Neural progenitor cell (in vitro differentiated cells): ENCODE measurements at regions not wholly inside any gene's neighbourhood (a gene's known extent, or its start where the extent isn't known, plus 50 kb on each side); places are given as distances from the start of the nearest gene placed in this dataset.
"Not testable (repeated sequence)": the region's sequence is repeated elsewhere in the genome, so short reads cannot be mapped to it uniquely, and the experiment has no call there.

Experiments
- DNase-seq: peaks from one replicate; pipeline ENCODE4 v3.0.0-alpha.2; 2016; ENCODE audit warnings: low spot score
- H2AFZ ChIP-seq: fragments of 200-600 bp; sonication (generic); replicated peaks from 2 replicates; pipeline ENCODE4 v1.6.1; 2016; ENCODE audit warnings: antibody characterized with exemption
- H3F3A ChIP-seq: fragments of 200-600 bp; sonication (generic); 2 replicates; pipeline ENCODE4 v1.6.1; 2016; ENCODE audit warnings: antibody characterized with exemption, low read depth
- H3K27ac ChIP-seq: fragments of 200-600 bp; sonication (generic); 2 replicates; pipeline ENCODE4 v1.5.1; 2016; ENCODE audit warnings: mild to moderate bottlenecking
- H3K27me3 ChIP-seq: fragments of 200-600 bp; sonication (generic); 2 replicates; pipeline ENCODE4 v1.6.1; 2016; ENCODE audit warnings: mild to moderate bottlenecking, moderate library complexity
- H3K36me3 ChIP-seq: fragments of 200-600 bp; sonication (generic); 2 replicates; pipeline ENCODE4 v1.5.1; 2016
- H3K4me1 ChIP-seq: fragments of 200-600 bp; sonication (generic); 2 replicates; pipeline ENCODE4 v1.6.1; 2016; ENCODE audit warnings: mixed run types
- H3K4me2 ChIP-seq: fragments of 200-600 bp; sonication (generic); 2 replicates; pipeline ENCODE4 v1.6.1; 2016
- H3K4me3 ChIP-seq: fragments of 200-600 bp; sonication (generic); 2 replicates; pipeline ENCODE4 v1.5.1; 2016
- H3K79me2 ChIP-seq: fragments of 200-600 bp; sonication (generic); 2 replicates; pipeline ENCODE4 v1.6.1; 2016; ENCODE audit warnings: low read depth
- H3K9ac ChIP-seq: fragments of 200-600 bp; sonication (generic); 2 replicates; pipeline ENCODE4 v1.6.1; 2016
- H3K9me3 ChIP-seq: fragments of 200-600 bp; sonication (generic); 2 replicates; pipeline ENCODE4 v1.5.1; 2016; ENCODE audit warnings: low read depth
- H4K20me1 ChIP-seq: fragments of 200-600 bp; sonication (generic); 2 replicates; pipeline ENCODE4 v1.6.1; 2016; ENCODE audit warnings: low read depth
- H3K27ac Mint-ChIP-seq: 3 replicates; pipeline ENCODE4 v1.8.0; 2021; ENCODE audit warnings: mixed read lengths
- H3K27me3 Mint-ChIP-seq: 2 replicates; pipeline ENCODE4 v1.8.0; 2022; ENCODE audit warnings: low read depth, mild to moderate bottlenecking, inconsistent platforms, moderate library complexity, mixed read lengths; ENCODE audit not compliant: insufficient read depth
- H3K36me3 Mint-ChIP-seq: 3 replicates; pipeline ENCODE4 v1.8.0; 2021; ENCODE audit warnings: mixed read lengths
- H3K4me1 Mint-ChIP-seq: 3 replicates; pipeline ENCODE4 v1.8.0; 2021; ENCODE audit warnings: mixed read lengths
- H3K4me3 Mint-ChIP-seq: 3 replicates; pipeline ENCODE4 v1.8.0; 2021; ENCODE audit warnings: mild to moderate bottlenecking, moderate library complexity, mixed read lengths
- H3K9me3 Mint-ChIP-seq: 3 replicates; pipeline ENCODE4 v1.8.0; 2020; ENCODE audit warnings: mixed read lengths
- EZH2 ChIP-seq: fragments of 200-600 bp; sonication (generic); IDR thresholded peaks from 2 replicates; pipeline ENCODE4 v1.6.1; 2017; ENCODE audit warnings: antibody characterized with exemption, mild to moderate bottlenecking, moderate library complexity
- EZH2phosphoT487 ChIP-seq: fragments of 200-600 bp; sonication (generic); IDR thresholded peaks from 2 replicates; pipeline ENCODE4 v1.6.1; 2017; ENCODE audit warnings: antibody characterized with exemption
- TF ChIP-seq, protein P1 (sequence below): fragments of 200-600 bp; sonication (generic); IDR thresholded peaks from 2 replicates; pipeline ENCODE4 v1.5.1; 2017; ENCODE audit warnings: antibody characterized with exemption, mild to moderate bottlenecking

DNA sequence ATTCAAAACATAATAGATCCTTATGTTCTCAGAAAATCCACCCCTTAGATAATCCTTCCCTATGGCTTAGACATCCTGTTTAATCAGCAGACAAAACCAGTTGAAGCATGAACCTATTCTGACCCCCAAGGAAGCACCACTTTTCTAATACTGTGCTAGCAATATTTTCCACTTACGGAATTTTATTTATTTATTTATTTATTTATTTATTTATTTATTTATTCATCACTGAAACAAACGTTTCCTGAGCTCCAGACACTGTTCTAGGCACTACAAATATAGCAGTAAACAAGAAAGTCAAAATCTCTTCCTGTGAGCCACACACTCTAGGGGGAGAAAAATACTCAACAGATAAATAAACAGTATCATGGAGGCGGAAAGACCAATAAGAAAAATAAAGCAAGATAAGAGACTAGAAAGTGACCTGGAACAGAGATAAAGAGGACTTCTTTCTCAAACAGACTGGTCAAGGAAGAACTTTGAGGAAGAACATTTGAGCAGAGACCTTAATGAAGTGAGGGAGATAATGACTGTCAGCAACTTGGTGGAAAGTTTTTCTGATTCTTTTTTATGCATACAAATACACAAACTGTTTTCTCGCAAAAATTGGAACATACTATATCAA, 145.5 kb upstream of the POGK start:
- no peak overlapping the region for H3K4me3 ChIP-seq
- no peak for TF ChIP-seq EZH2
- TF ChIP-seq, protein P1, sequence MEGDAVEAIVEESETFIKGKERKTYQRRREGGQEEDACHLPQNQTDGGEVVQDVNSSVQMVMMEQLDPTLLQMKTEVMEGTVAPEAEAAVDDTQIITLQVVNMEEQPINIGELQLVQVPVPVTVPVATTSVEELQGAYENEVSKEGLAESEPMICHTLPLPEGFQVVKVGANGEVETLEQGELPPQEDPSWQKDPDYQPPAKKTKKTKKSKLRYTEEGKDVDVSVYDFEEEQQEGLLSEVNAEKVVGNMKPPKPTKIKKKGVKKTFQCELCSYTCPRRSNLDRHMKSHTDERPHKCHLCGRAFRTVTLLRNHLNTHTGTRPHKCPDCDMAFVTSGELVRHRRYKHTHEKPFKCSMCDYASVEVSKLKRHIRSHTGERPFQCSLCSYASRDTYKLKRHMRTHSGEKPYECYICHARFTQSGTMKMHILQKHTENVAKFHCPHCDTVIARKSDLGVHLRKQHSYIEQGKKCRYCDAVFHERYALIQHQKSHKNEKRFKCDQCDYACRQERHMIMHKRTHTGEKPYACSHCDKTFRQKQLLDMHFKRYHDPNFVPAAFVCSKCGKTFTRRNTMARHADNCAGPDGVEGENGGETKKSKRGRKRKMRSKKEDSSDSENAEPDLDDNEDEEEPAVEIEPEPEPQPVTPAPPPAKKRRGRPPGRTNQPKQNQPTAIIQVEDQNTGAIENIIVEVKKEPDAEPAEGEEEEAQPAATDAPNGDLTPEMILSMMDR: no peak
- no peak for TF ChIP-seq EZH2phosphoT487
- no peak overlapping the region for H3K27ac ChIP-seq
- H3K9ac ChIP-seq: no peak overlapping the region
- no peaks in the 10 kb centered on the region for H3K9me3 Mint-ChIP-seq
- no peak overlapping the region for H2AFZ ChIP-seq
- no peaks in the 10 kb centered on the region for H3K4me1 ChIP-seq
- H3K27me3 ChIP-seq: no peaks in the 10 kb centered on the region
- H3K79me2 ChIP-seq: no peaks in the 10 kb centered on the region
- no peaks in the 10 kb centered on the region for H3K27me3 Mint-ChIP-seq
- H4K20me1 ChIP-seq: no peaks in the 10 kb centered on the region
- no peaks in the 10 kb centered on the region for H3K36me3 Mint-ChIP-seq
- H3K9me3 ChIP-seq: no peaks in the 10 kb centered on the region
- no peak overlapping the region for H3K27ac Mint-ChIP-seq
- no peak for DNase-seq
- no peaks in the 10 kb centered on the region for H3K36me3 ChIP-seq
- no peak overlapping the region for H3K4me3 Mint-ChIP-seq
- H3K4me2 ChIP-seq: no peak overlapping the region
- peaks cover 5% of the 10 kb centered on the region for H3K4me1 Mint-ChIP-seq
- no peaks in the 10 kb centered on the region for H3F3A ChIP-seq

DNA sequence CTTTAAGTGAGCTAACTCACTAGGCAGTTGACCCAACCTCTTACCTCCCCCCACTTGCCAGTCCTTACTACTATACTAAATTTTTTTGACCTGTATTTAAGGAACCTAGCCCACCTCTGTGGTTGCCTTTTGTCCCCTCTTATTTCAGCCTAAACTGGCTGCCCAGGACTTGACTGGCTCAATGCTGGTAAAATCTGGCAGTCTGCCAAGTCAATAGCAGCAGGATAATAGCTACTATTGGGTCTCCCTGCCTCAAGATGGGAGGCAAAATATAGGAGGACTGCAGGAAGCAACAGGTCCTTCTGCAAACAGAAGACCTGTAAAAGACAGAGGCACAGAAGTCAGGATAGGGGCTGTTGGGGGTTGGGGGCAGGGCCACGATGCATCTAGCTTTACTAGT, 144.2 kb upstream of the POGK start:
- DNase-seq: no peak
- H3K27me3 ChIP-seq: no peaks in the 10 kb centered on the region
- H3K36me3 ChIP-seq: no peaks in the 10 kb centered on the region
- H3K4me2 ChIP-seq: no peak overlapping the region
- no peak overlapping the region for H3K27ac Mint-ChIP-seq
- no peak overlapping the region for H3K9ac ChIP-seq
- no peaks in the 10 kb centered on the region for H3K9me3 Mint-ChIP-seq
- no peaks in the 10 kb centered on the region for H3K9me3 ChIP-seq
- no peak overlapping the region for H3K4me3 Mint-ChIP-seq
- H2AFZ ChIP-seq: no peak overlapping the region
- H3K4me1 Mint-ChIP-seq: peaks cover 7% of the 10 kb centered on the region
- H3F3A ChIP-seq: no peaks in the 10 kb centered on the region
- no peaks in the 10 kb centered on the region for H4K20me1 ChIP-seq
- no peaks in the 10 kb centered on the region for H3K4me1 ChIP-seq
- no peaks in the 10 kb centered on the region for H3K27me3 Mint-ChIP-seq
- H3K4me3 ChIP-seq: no peak overlapping the region
- TF ChIP-seq EZH2: no peak
- TF ChIP-seq, protein P1: no peak
- TF ChIP-seq EZH2phosphoT487: no peak
- no peak overlapping the region for H3K27ac ChIP-seq
- no peaks in the 10 kb centered on the region for H3K79me2 ChIP-seq
- no peaks in the 10 kb centered on the region for H3K36me3 Mint-ChIP-seq

DNA sequence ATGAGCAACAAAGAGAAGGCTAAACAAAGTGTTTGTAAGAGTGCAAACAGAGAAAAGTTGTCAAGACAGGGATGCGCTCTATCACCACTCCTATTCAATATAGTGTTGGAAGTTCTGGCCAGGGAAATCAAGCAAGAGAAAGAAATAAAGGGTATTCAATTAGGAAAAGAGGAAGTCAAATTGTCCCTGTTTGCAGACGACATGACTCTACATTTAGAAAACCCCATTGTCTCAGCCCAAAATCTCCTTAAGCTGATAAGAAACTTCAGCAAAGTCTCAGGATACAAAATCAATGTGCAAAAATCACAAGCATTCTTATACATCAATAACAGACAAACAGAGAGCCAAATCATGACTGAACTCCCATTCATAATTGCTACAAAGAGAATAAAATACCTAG, 143.4 kb upstream of the POGK start:
- not testable (repeated sequence) for H3K4me2 ChIP-seq, H4K20me1 ChIP-seq, H3K79me2 ChIP-seq, H3K27ac ChIP-seq, H3K9me3 Mint-ChIP-seq, H3K4me3 ChIP-seq, H3K9me3 ChIP-seq, H3K36me3 Mint-ChIP-seq, H3K27me3 Mint-ChIP-seq, H3F3A ChIP-seq, H3K9ac ChIP-seq, H2AFZ ChIP-seq, H3K4me3 Mint-ChIP-seq, H3K27me3 ChIP-seq, H3K4me1 Mint-ChIP-seq, DNase-seq, H3K36me3 ChIP-seq, H3K4me1 ChIP-seq, H3K27ac Mint-ChIP-seq

DNA sequence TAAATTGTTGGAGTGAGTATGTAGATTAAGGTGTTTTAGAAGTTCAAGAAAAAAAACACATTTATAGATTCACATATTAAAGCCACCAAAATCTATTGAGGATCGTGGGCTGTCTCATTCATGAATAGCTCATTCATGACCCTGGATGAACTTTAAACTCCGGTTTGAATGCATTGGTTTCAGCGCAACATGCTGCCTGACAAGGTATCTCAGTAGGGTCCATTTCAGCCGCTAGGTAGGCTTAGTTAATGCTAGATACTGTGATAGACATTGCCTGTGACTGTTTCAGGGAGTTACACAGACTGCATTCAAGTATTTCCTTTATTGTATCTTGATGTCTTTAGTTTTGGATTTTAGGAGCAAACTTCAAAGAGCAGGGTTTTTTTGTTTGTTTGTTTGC, 140.5 kb upstream of the POGK start:
- H3K27me3 ChIP-seq: no peaks in the 10 kb centered on the region
- no peaks in the 10 kb centered on the region for H3K9me3 Mint-ChIP-seq
- no peaks in the 10 kb centered on the region for H3F3A ChIP-seq
- no peaks in the 10 kb centered on the region for H3K79me2 ChIP-seq
- no peak overlapping the region for H3K4me2 ChIP-seq
- H3K36me3 Mint-ChIP-seq: no peaks in the 10 kb centered on the region
- H3K9me3 ChIP-seq: no peaks in the 10 kb centered on the region
- H3K4me3 ChIP-seq: no peak overlapping the region
- H3K4me1 ChIP-seq: no peaks in the 10 kb centered on the region
- no peak overlapping the region for H3K4me3 Mint-ChIP-seq
- no peak overlapping the region for H3K27ac Mint-ChIP-seq
- no peaks in the 10 kb centered on the region for H3K36me3 ChIP-seq
- no peak overlapping the region for H3K9ac ChIP-seq
- H3K27me3 Mint-ChIP-seq: peaks cover 2% of the 10 kb centered on the region
- peaks cover 3% of the 10 kb centered on the region for H3K4me1 Mint-ChIP-seq
- no peak for DNase-seq
- H2AFZ ChIP-seq: no peak overlapping the region
- no peaks in the 10 kb centered on the region for H4K20me1 ChIP-seq
- TF ChIP-seq, protein P1: no peak
- TF ChIP-seq EZH2 (no peak), EZH2phosphoT487 (no peak)
- H3K27ac ChIP-seq: no peak overlapping the region
